Chondrocyte (in vitro differentiated cells): ENCODE measurements at regions not wholly inside any gene's neighbourhood (a gene's known extent, or its start where the extent isn't known, plus 50 kb on each side); places are given as distances from the start of the nearest gene placed in this dataset.

Experiments used
- DNase-seq: peaks from one replicate; pipeline ENCODE4 v3.0.0; 2021; ENCODE audit warnings: mixed read lengths, low spot score
- H3K27ac Mint-ChIP-seq: one replicate; pipeline ENCODE4 v1.8.0; 2021; ENCODE audit warnings: mild to moderate bottlenecking, moderate library complexity, mixed read lengths; ENCODE audit not compliant: unreplicated experiment
- H3K27me3 Mint-ChIP-seq: 2 replicates; pipeline ENCODE4 v1.8.0; 2021; ENCODE audit warnings: low read depth, mixed read lengths
- H3K36me3 Mint-ChIP-seq: 2 replicates; pipeline ENCODE4 v1.8.0; 2021; ENCODE audit warnings: low read depth, mixed read lengths
- H3K4me1 Mint-ChIP-seq: 2 replicates; pipeline ENCODE4 v1.8.0; 2021; ENCODE audit warnings: low read depth, mild to moderate bottlenecking, mixed read lengths
- H3K4me3 Mint-ChIP-seq: one replicate; pipeline ENCODE4 v1.8.0; 2021; ENCODE audit warnings: mild to moderate bottlenecking, moderate library complexity, mixed read lengths; ENCODE audit not compliant: unreplicated experiment
- H3K9me3 Mint-ChIP-seq: 2 replicates; pipeline ENCODE4 v1.8.0; 2021; ENCODE audit warnings: low read depth, mixed read lengths
- TF ChIP-seq, protein P1 (sequence below): fragments of 200-600 bp; sonication (generic); IDR thresholded peaks from 2 replicates; pipeline ENCODE4 v1.5.0; 2021; ENCODE audit warnings: antibody characterized with exemption, mild to moderate bottlenecking, moderate library complexity

- TF ChIP-seq, protein P1, sequence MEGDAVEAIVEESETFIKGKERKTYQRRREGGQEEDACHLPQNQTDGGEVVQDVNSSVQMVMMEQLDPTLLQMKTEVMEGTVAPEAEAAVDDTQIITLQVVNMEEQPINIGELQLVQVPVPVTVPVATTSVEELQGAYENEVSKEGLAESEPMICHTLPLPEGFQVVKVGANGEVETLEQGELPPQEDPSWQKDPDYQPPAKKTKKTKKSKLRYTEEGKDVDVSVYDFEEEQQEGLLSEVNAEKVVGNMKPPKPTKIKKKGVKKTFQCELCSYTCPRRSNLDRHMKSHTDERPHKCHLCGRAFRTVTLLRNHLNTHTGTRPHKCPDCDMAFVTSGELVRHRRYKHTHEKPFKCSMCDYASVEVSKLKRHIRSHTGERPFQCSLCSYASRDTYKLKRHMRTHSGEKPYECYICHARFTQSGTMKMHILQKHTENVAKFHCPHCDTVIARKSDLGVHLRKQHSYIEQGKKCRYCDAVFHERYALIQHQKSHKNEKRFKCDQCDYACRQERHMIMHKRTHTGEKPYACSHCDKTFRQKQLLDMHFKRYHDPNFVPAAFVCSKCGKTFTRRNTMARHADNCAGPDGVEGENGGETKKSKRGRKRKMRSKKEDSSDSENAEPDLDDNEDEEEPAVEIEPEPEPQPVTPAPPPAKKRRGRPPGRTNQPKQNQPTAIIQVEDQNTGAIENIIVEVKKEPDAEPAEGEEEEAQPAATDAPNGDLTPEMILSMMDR, result peak; percentile 98
- no peaks in the 10 kb centered on the region for H3K27me3 Mint-ChIP-seq
- no peaks in the 10 kb centered on the region for H3K9me3 Mint-ChIP-seq
These were observed 246.5 kb upstream of the USP25 start for GRCh38 chr21:15483138-15483780.

DNA sequence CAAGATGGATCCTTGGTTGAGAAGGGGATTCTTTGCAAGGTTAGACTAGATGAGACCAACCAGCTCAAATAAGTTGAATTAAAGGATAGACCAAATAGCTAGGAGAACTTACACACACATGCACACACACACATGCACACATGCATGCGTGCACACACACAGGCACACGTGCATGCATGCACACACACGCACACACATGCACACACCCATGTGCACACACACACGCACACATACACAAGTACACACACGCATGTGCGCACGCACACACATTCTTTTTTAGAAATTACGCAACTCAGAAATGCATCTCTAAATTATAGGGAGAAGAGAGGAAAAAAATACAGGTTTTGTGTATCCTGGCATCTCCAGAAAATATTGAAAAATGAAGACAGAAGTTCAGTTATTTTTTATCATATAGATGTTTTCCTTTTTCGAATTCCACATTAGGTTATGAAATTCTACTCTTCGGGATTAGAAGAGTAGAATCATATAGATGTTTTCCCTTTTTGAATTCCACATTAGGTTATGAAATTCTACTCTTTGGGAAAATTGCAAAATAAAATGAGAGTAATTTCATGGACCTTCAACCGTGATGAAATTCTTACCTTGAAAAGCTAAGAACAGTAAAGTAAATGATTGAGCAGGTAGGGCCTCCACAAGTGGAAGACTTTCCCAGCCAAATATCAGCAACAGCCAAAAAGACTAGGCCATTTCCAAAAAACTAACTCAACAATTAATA, 243.2 kb upstream of the USP25 start:
- H3K27me3 Mint-ChIP-seq, result no peaks in the 10 kb centered on the region
- TF ChIP-seq, protein P1, result no peak
- no peaks in the 10 kb centered on the region for H3K36me3 Mint-ChIP-seq
- no peaks in the 10 kb centered on the region for H3K9me3 Mint-ChIP-seq
- no peak for DNase-seq
- no peaks in the 10 kb centered on the region for H3K4me1 Mint-ChIP-seq
- H3K27ac Mint-ChIP-seq, result no peak overlapping the region
- H3K4me3 Mint-ChIP-seq, result no peak overlapping the region

More at GRCh38 chr21:15483138-15483780, 246.5 kb upstream of the USP25 start:
- no peak overlapping the region for H3K4me3 Mint-ChIP-seq
- no peaks in the 10 kb centered on the region for H3K4me1 Mint-ChIP-seq
- H3K27ac Mint-ChIP-seq, result no peak overlapping the region
- DNase-seq, result no peak
- H3K36me3 Mint-ChIP-seq, result no peaks in the 10 kb centered on the region

- no peak for DNase-seq
- Mint-ChIP-seq H3K36me3 (no peaks in the 10 kb centered on the region), H3K4me1 (no peaks in the 10 kb centered on the region), H3K27me3 (no peaks in the 10 kb centered on the region), H3K4me3 (no peak overlapping the region), H3K9me3 (no peaks in the 10 kb centered on the region), H3K27ac (no peak overlapping the region)
- TF ChIP-seq, protein P1, result no peak
These were observed 242.6 kb upstream of the USP25 start for GRCh38 chr21:15487196-15487550.

- H3K36me3 Mint-ChIP-seq, result no peaks in the 10 kb centered on the region
These were observed 238.7 kb upstream of the USP25 start for GRCh38 chr21:15491100-15491499.

DNA sequence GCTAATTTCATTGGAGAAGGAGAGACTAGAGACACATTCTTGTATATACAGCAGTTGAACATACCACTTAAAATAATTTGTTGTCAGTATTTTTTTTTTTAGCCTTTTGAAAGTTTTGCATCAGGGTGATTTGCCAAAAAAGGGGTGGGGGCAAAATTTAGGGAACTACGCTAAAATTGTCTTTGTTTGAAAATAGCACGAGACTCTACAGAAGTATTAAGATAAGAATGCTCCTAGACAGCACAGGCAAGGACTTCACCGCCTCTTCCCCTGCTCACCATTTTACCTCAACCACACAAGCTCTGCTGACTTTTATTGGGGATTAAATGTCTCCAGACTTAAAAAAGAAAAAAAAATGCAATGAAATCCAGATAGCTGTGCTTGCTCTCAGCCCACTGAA, 236.1 kb upstream of the USP25 start:
- Mint-ChIP-seq H3K9me3 (no peaks in the 10 kb centered on the region), H3K4me3 (no peak overlapping the region), H3K27me3 (no peaks in the 10 kb centered on the region), H3K27ac (no peak overlapping the region), H3K4me1 (no peaks in the 10 kb centered on the region), H3K36me3 (no peaks in the 10 kb centered on the region)
- no peak for DNase-seq
- TF ChIP-seq, protein P1, result no peak

More at GRCh38 chr21:15491100-15491499, 238.7 kb upstream of the USP25 start:
- no peak overlapping the region for H3K4me3 Mint-ChIP-seq
- no peaks in the 10 kb centered on the region for H3K27me3 Mint-ChIP-seq
- H3K27ac Mint-ChIP-seq, result no peak overlapping the region
- H3K9me3 Mint-ChIP-seq, result no peaks in the 10 kb centered on the region
- no peak for DNase-seq
- TF ChIP-seq, protein P1, result no peak
- H3K4me1 Mint-ChIP-seq, result no peaks in the 10 kb centered on the region
